HCT116 (cell line): ENCODE measurements at regions not wholly inside any gene's neighbourhood (a gene's known extent, or its start where the extent isn't known, plus 50 kb on each side); places are given as distances from the start of the nearest gene placed in this dataset.

Experiments used
- ATAC-seq: fragments of 200-7000 bp; cut with Tn5 transposase; 2 replicates; pipeline ENCODE4 v1.9.1; 2020; ENCODE audit warnings: mild to moderate bottlenecking, moderate library complexity
- BruUV-seq: library from RNA; stranded (reverse); fragments of 400-500 nt; replicated peaks from 2 replicates; lab custom pipeline; 2021; lab: Mats Ljungman, UMichigan
- CTCF ChIA-PET: fragments of 300-600 bp; sonication (Branson Sonifier 250); formaldehyde crosslinking; loops from one replicate; lab custom pipeline; 2021; ENCODE audit warnings: antibody characterized with exemption; lab: Charles Lee
- POLR2A ChIA-PET: fragments of 300-600, 350-600 bp; sonication (Branson Sonifier 250); formaldehyde crosslinking; loops from one replicate; lab custom pipeline; 2021; ENCODE audit warnings: antibody characterized with exemption; lab: Charles Lee
- RAD21 ChIA-PET, 2 experiments: fragments of 300-600 bp; sonication (Branson Sonifier 250); formaldehyde crosslinking; loops; one replicate each; lab custom pipeline; 2023; ENCODE audit warnings: low total read pairs in 2 of 2; ENCODE audit not compliant: uncharacterized antibody in 2 of 2, unreplicated experiment in 2 of 2, low non-redundant PET in 1 of 2; lab: Charles Lee
- DNase-seq: peaks from one replicate; pipeline ENCODE4 v3.0.0-alpha.2; 2010; ENCODE audit warnings: low read depth, low spot score
- H2AFZ ChIP-seq: fragments of 200-600 bp; shearing (Covaris generic), sonication (generic); 2 replicates; pipeline ENCODE4 v1.6.1; 2017; ENCODE audit warnings: low read depth, mixed run types, mixed read lengths, antibody characterized with exemption, low read length; ENCODE audit not compliant: poor library complexity, severe bottlenecking
- H3K27ac ChIP-seq: 2 replicates; pipeline ENCODE4 v1.5.1; 2012; ENCODE audit warnings: low read depth, low read length
- H3K27me3 ChIP-seq: fragments of 200-600 bp; sonication (generic); 2 replicates; pipeline ENCODE4 v1.6.1; 2016; ENCODE audit warnings: mixed run types, low read length, mixed read lengths; ENCODE audit not compliant: insufficient read depth
- H3K36me3 ChIP-seq, 2 experiments: fragments of 200-500 bp in 1 of 2; fragments of 200-600 bp in 1 of 2; sonication (Bioruptor generic) in 1 of 2; sonication (generic) in 1 of 2; 2 replicates each; pipeline versions ENCODE4 v1.5.1 to v1.6.1; 2014 to 2016; ENCODE audit warnings: low read length in 2 of 2, inconsistent platforms in 1 of 2, mixed read lengths in 1 of 2, mixed run types in 1 of 2; ENCODE audit not compliant: insufficient read depth in 2 of 2, control insufficient read depth in 1 of 2
- H3K4me1 ChIP-seq, 2 experiments: fragments of 200-600 bp in 1 of 2; sonication (generic) in 1 of 2; 2 replicates each; pipeline versions ENCODE4 v1.5.1 to v1.6.1; 2012 to 2017; ENCODE audit warnings: low read length in 2 of 2, inconsistent platforms in 1 of 2, mild to moderate bottlenecking in 1 of 2, mixed read lengths in 1 of 2, mixed run types in 1 of 2, moderate library complexity in 1 of 2; ENCODE audit not compliant: insufficient read depth in 2 of 2, control insufficient read depth in 1 of 2
- H3K4me2 ChIP-seq: fragments of 200-600 bp; sonication (generic); 2 replicates; pipeline ENCODE4 v1.6.1; 2017; ENCODE audit warnings: mixed run types, low read length, mixed read lengths
- H3K4me3 ChIP-seq, 2 experiments: fragments of 200-600 bp in 1 of 2; sonication (generic) in 1 of 2; replicated peaks in 1 of 2; 2 replicates each; pipeline ENCODE4 v1.5.1; 2011 to 2016; ENCODE audit warnings: low read length in 2 of 2, control low read depth in 1 of 2, low read depth in 1 of 2, mild to moderate bottlenecking in 1 of 2, mixed read lengths in 1 of 2, mixed run types in 1 of 2
- H3K79me2 ChIP-seq: fragments of 200-600 bp; sonication (generic); 2 replicates; pipeline ENCODE4 v1.6.1; 2017; ENCODE audit warnings: mild to moderate bottlenecking, mixed run types, low read length, moderate library complexity, mixed read lengths; ENCODE audit not compliant: insufficient read depth
- H3K9ac ChIP-seq: fragments of 200-600 bp; sonication (generic); 2 replicates; pipeline ENCODE4 v1.6.1; 2016; ENCODE audit warnings: low read length, mixed read lengths
- H3K9me2 ChIP-seq: fragments of 200-600 bp; sonication (generic), shearing (Covaris generic); 2 replicates; pipeline ENCODE4 v1.6.1; 2017; ENCODE audit warnings: mixed run types, mild to moderate bottlenecking, moderate library complexity; ENCODE audit not compliant: insufficient read depth
- H3K9me3 ChIP-seq, 2 experiments: fragments of 200-500 bp in 1 of 2; fragments of 200-600 bp in 1 of 2; sonication (Bioruptor generic) in 1 of 2; sonication (generic) in 1 of 2; 2 replicates each; pipeline ENCODE4 v1.6.1; 2014 to 2017; ENCODE audit warnings: low read length in 2 of 2, mixed read lengths in 2 of 2, inconsistent platforms in 1 of 2, low read depth in 1 of 2, mild to moderate bottlenecking in 1 of 2, mixed run types in 1 of 2, moderate library complexity in 1 of 2; ENCODE audit not compliant: control insufficient read depth in 1 of 2, insufficient read depth in 1 of 2
- H4K20me1 ChIP-seq: fragments of 200-600 bp; sonication (generic), shearing (Covaris generic); 2 replicates; pipeline ENCODE4 v1.6.1; 2017; ENCODE audit warnings: mixed run types, mild to moderate bottlenecking, moderate library complexity; ENCODE audit not compliant: insufficient read depth
- CTCF ChIP-seq, 3 experiments: fragments of 200-600 bp in 1 of 3; sonication (generic) in 1 of 3; IDR thresholded peaks in 2 of 3; conservative IDR thresholded peaks in 1 of 3; 2 replicates each; pipeline ENCODE4 v1.5.1; 2012 to 2017; ENCODE audit warnings: low read depth in 2 of 3, low read length in 2 of 3, antibody characterized with exemption in 1 of 3, borderline replicate concordance in 1 of 3, control low read depth in 1 of 3, mild to moderate bottlenecking in 1 of 3, mixed read lengths in 1 of 3, mixed run types in 1 of 3, moderate library complexity in 1 of 3; ENCODE audit not compliant: insufficient read depth in 1 of 3
- EGR1 ChIP-seq: IDR thresholded peaks from 2 replicates; pipeline ENCODE4 v1.6.1; 2012; ENCODE audit warnings: low read depth
- ELF1 ChIP-seq: IDR thresholded peaks from 2 replicates; pipeline ENCODE4 v1.6.1; 2012; ENCODE audit warnings: low read depth, borderline replicate concordance
- EZH2phosphoT487 ChIP-seq: fragments of 200-600 bp; IDR thresholded peaks from 2 replicates; pipeline ENCODE4 v1.6.1; 2018; ENCODE audit warnings: antibody characterized with exemption, borderline replicate concordance
- FOSL1 ChIP-seq: IDR thresholded peaks from 2 replicates; pipeline ENCODE4 v1.6.1; 2012; ENCODE audit warnings: low read depth
- JUND ChIP-seq: IDR thresholded peaks from 2 replicates; pipeline ENCODE4 v1.6.1; 2012
- POLR2A ChIP-seq: IDR thresholded peaks from 2 replicates; pipeline ENCODE4 v1.7.0; 2011; ENCODE audit warnings: borderline replicate concordance; ENCODE audit not compliant: insufficient read depth, insufficient read length; ENCODE audit errors: extremely low read depth
- POLR2AphosphoS5 ChIP-seq: IDR thresholded peaks from 2 replicates; pipeline ENCODE4 v1.6.1; 2011; ENCODE audit warnings: mild to moderate bottlenecking, low read depth, low read length, moderate library complexity
- RAD21 ChIP-seq: IDR thresholded peaks from 2 replicates; pipeline ENCODE4 v1.6.1; 2012; ENCODE audit warnings: low read depth, mild to moderate bottlenecking
- REST ChIP-seq: IDR thresholded peaks from 2 replicates; pipeline ENCODE4 v1.6.1; 2012; ENCODE audit warnings: low read depth
- SP1 ChIP-seq: IDR thresholded peaks from 2 replicates; pipeline ENCODE4 v1.6.1; 2012; ENCODE audit warnings: low read depth
- SRF ChIP-seq: IDR thresholded peaks from 2 replicates; pipeline ENCODE4 v1.6.1; 2012; ENCODE audit warnings: low read depth
- YY1 ChIP-seq: IDR thresholded peaks from 2 replicates; pipeline ENCODE4 v1.6.1; 2011; ENCODE audit warnings: low read length, low read depth, moderate library complexity, mild to moderate bottlenecking; ENCODE audit not compliant: insufficient replicate concordance; ENCODE audit errors: extremely low read depth
- intact Hi-C: fragments of 100-400 bp; cut with micrococcal nuclease; formaldehyde crosslinking; loops from 2 replicates; pipeline ENCODE4 v1.10.0; 2022
- TF ChIP-seq, protein P1 (sequence below): IDR thresholded peaks from 2 replicates; pipeline ENCODE4 v1.6.1; 2012

DNA sequence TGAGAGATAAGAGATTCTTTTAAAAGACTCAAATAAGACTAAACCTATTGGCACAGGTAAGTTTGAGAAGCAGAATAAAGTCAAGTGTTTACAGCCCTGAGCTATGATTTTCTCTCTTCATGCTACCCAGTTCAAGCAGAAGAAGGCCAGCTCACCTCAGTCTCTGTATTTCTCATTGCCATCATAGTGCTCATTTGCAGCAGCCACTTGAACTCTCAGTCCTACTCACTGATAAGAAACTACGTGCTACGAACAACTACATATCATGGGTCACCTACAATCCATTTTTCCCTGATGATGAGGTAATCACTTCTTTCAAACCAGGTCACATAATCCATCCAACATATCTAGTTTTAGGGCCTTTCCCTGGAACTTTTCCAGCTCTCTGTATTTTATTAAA lies 617.5 kb downstream of the JRKL start:
- H3K4me3 ChIP-seq, result no peak overlapping the region
- no peak for DNase-seq
- no peak overlapping the region for H2AFZ ChIP-seq
- no peaks in the 10 kb centered on the region for H3K4me1 ChIP-seq
- H3K9me3 ChIP-seq, result peaks cover 3 to 6% of the 10 kb centered on the region in 2 experiments; a peak in 2 of 4 replicates
- ATAC-seq, result no peak
- no peaks in the 10 kb centered on the region for H3K36me3 ChIP-seq
- POLR2A ChIA-PET, result no interaction called here
- intact Hi-C loops, result no loop called here
- RAD21 ChIA-PET, result no interaction called here
- H3K27ac ChIP-seq, result no peak overlapping the region
- H3K9me2 ChIP-seq, result no peaks in the 10 kb centered on the region
- no peaks in the 10 kb centered on the region for H3K79me2 ChIP-seq
- no peaks in the 10 kb centered on the region for H4K20me1 ChIP-seq
- H3K4me2 ChIP-seq, result no peak overlapping the region
- no peak overlapping the region for H3K9ac ChIP-seq
- no peaks in the 10 kb centered on the region for H3K27me3 ChIP-seq
- CTCF ChIA-PET, result no interaction called here
- no TSS peak for BruUV-seq
- TF ChIP-seq JUND (no peak), EGR1 (no peak), YY1 (no peak), SRF (no peak), CTCF (IDR thresholded peaks at IDR 0.05 in 2 of 3, conservative IDR thresholded peaks at IDR 0.05 in 1 of 3; ENCODE audit: borderline replicate concordance in 1 of 3, insufficient read depth in 1 of 3, low read depth in 2 of 3, low read length in 2 of 3) (no peak), REST (no peak), FOSL1 (no peak), POLR2A (no peak), EZH2phosphoT487 (no peak), ELF1 (no peak), RAD21 (no peak), POLR2AphosphoS5 (no peak), SP1 (no peak)
- TF ChIP-seq, protein P1, sequence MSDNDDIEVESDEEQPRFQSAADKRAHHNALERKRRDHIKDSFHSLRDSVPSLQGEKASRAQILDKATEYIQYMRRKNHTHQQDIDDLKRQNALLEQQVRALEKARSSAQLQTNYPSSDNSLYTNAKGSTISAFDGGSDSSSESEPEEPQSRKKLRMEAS, result no peak
